Adrenal gland (tissue), 9 donors: ENCODE measurements at regions not wholly inside any gene's neighbourhood (a gene's known extent, or its start where the extent isn't known, plus 50 kb on each side); places are given as distances from the start of the nearest gene placed in this dataset.

Experiments
- DNase-seq, 7 donors: peaks; one replicate each; pipeline ENCODE4 v3.0.0-alpha.2; 2019 to 2020
- H3K27ac ChIP-seq, 5 donors: fragments of 200-600 bp; sonication (generic) in 4 of 5; 1 replicate in 3 of 5; 2 replicates in 2 of 5; pipeline versions ENCODE4 v1.5.1 to v1.8.0; 2016 to 2020; ENCODE audit warnings: mild to moderate bottlenecking in 1 of 5
- H3K27me3 ChIP-seq: fragments of 200-600 bp; 2 replicates; pipeline ENCODE4 v1.8.0; 2021
- H3K36me3 ChIP-seq, 2 donors: fragments of 200-600 bp; replicated peaks in 1 of 2; 1 replicate in 1 of 2; 2 replicates in 1 of 2; pipeline versions ENCODE4 v1.5.1 to v1.8.0; 2018 to 2022
- H3K4me1 ChIP-seq, 2 donors: fragments of 200-600 bp; replicated peaks in 1 of 2; 1 replicate in 1 of 2; 2 replicates in 1 of 2; pipeline versions ENCODE4 v1.5.1 to v1.8.0; 2018 to 2021
- H3K4me3 ChIP-seq, 4 donors: fragments of 200-600 bp; sonication (generic) in 3 of 4; one replicate each; pipeline ENCODE4 v1.5.1; 2016 to 2018
- H3K9me3 ChIP-seq, 3 donors: fragments of 200-600 bp; sonication (generic) in 1 of 3; replicated peaks in 1 of 3; 1 replicate in 2 of 3; 2 replicates in 1 of 3; pipeline versions ENCODE4 v1.5.1 to v1.8.0; 2016 to 2021
- POLR2A ChIP-seq, 2 donors: fragments of 450-650 bp; IDR thresholded peaks; one replicate each; pipeline ENCODE4 v1.6.1; 2017; ENCODE audit warnings: antibody characterized with exemption in 2 of 2, mild to moderate bottlenecking in 2 of 2, moderate library complexity in 1 of 2
- WGBS, 4 donors: extraction: QIAGEN DNeasy Blood & Tissue Kit in 2 of 4; methylation state at CpG; one replicate each; pipeline versions ENCODE4 v1.1.5 to v1.1.7; 2013 to 2017; 5-methylcytosine and 5-hydroxymethylcytosine counted together
- intact Hi-C, 2 donors: fragments of 100-400 bp; cut with DNase I; formaldehyde crosslinking; loops; one replicate each; pipeline versions ENCODE4 v1.14.1 to v1.15.0; 2022 to 2023
- TF ChIP-seq, protein P1 (sequence below), 6 experiments: fragments of 450-650 bp in 4 of 6; fragments of 200-600 bp in 2 of 6; sonication (generic) in 1 of 6; IDR thresholded peaks; 1 replicate in 5 of 6; 2 replicates in 1 of 6; pipeline versions ENCODE4 v1.5.1 to v1.8.0; 2016 to 2021; ENCODE audit warnings: antibody characterized with exemption in 6 of 6, mild to moderate bottlenecking in 2 of 6, moderate library complexity in 1 of 6
- donor health status: healthy with polysubstance abuse.
- donor health status: Bipolar disorder and iron deficiency.
- donor health status: DM: yes; HTN: yes; CAD: no.
- donor health status: DM: no; HTN: no; CAD: no.
- donor health status: DM: no; HTN: no; CAD: no.

GRCh38 chr16:66267292-66268014, 99.0 kb upstream of the CDH5 start:
- peak in 1 of 7 donors; percentile 43 for DNase-seq
- WGBS, 4 donors: 80 to 91% (median 83%) methylated on average over 6 to 10 of the region's 10 CpGs
- no peak overlapping the region for H3K4me3 ChIP-seq
- intact Hi-C loops: no loop called here
- peak overlapping the region in 1 of 5 donors; percentile 52 for H3K27ac ChIP-seq
- no peaks in the 10 kb centered on the region for H3K36me3 ChIP-seq
- TF ChIP-seq POLR2A (IDR thresholded peaks at IDR 0.05): no peak
- TF ChIP-seq, protein P1, sequence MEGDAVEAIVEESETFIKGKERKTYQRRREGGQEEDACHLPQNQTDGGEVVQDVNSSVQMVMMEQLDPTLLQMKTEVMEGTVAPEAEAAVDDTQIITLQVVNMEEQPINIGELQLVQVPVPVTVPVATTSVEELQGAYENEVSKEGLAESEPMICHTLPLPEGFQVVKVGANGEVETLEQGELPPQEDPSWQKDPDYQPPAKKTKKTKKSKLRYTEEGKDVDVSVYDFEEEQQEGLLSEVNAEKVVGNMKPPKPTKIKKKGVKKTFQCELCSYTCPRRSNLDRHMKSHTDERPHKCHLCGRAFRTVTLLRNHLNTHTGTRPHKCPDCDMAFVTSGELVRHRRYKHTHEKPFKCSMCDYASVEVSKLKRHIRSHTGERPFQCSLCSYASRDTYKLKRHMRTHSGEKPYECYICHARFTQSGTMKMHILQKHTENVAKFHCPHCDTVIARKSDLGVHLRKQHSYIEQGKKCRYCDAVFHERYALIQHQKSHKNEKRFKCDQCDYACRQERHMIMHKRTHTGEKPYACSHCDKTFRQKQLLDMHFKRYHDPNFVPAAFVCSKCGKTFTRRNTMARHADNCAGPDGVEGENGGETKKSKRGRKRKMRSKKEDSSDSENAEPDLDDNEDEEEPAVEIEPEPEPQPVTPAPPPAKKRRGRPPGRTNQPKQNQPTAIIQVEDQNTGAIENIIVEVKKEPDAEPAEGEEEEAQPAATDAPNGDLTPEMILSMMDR (IDR thresholded peaks at IDR 0.05): no peak
- peaks cover 0 to 16% of the 10 kb centered on the region in 2 donors for H3K4me1 ChIP-seq
- H3K9me3 ChIP-seq: no peaks in the 10 kb centered on the region
- H3K27me3 ChIP-seq: no peaks in the 10 kb centered on the region

DNA sequence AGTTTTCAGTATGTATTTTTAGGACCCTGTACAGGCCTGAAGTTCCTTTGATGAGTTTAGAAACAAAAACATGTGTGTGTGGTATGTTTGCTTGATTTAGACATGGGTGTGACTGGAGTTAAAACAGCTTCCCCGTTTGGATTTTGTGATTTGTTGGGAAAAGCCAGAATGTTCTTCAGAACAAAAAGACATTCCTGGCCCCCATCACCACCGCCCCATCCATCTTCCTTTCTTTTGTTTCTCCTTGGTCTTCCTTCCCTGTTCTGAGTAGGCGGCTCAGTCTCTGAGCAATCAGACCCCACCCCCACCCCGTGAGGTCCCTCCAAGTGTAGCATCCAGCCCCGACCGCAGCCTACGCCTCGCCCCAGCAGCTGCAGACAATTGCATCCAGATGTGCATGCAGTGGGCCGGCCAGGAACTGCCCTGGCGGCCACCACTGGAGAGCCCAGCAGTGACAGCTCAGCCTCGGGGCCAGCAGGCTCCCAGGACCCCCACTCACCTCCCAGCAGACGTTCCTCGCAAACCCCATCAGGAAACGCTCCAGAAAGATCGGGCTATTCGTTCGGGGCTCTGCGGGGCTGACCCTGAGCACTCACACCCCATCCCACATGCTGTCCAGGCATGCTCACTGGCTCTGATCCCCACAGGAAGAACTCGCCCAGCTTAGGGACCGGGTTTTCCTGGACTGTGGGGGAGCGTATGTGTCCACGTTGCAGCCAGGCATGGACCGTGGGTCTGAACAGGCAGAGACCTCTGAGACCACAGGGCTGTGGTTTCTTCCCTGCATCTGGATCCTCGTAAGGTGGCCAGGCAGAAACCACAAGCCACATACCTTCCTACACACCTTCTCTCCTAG, 99.8 kb upstream of the CDH5 start:
- intact Hi-C loops: no loop called here
- Histone ChIP-seq H3K9me3 (no peaks in the 10 kb centered on the region), H3K27ac (peak overlapping the region in 1 of 5 donors; percentile 52), H3K4me3 (no peak overlapping the region), H3K36me3 (no peaks in the 10 kb centered on the region), H3K4me1 (peaks cover 0 to 16% of the 10 kb centered on the region in 2 donors), H3K27me3 (no peaks in the 10 kb centered on the region)
- TF ChIP-seq, protein P1 (IDR thresholded peaks at IDR 0.05): no peak
- TF ChIP-seq POLR2A (IDR thresholded peaks at IDR 0.05): no peak
- WGBS, 4 donors: 52 to 62% (median 57%) methylated on average over 17 to 24 of the region's 24 CpGs
- DNase-seq: peak in 2 of 7 donors; percentile 30 to 48

DNA sequence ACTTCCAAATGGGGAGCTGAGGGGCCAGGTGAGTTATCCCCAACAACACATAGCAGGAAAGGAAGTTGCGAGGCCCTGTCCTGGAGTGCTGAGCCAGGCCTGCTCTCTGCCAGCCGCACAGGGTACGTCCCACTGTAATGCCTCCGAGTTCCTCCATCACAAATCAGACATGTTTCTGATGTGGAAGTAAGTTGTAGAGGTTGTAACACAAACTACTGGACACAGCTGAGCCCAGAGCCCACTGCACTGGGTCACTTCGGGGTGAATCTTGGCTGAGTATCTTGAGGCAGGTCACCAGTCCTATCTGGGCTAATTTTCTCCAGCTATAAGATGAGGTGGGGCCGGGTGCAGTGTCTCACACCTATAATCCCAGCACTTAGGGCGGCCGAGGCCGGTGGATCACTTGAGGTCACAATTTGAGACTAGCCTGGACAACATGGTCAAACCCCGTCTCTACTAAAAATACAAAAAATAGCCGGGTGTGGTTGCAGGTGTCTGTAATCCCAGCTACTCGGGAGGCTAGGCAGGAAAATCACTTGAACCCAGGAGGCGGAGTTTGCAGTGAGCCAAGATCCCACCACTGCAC, 100.8 kb upstream of the CDH5 start:
- no peaks in the 10 kb centered on the region for H3K9me3 ChIP-seq
- H3K27me3 ChIP-seq: no peaks in the 10 kb centered on the region
- intact Hi-C loops: no loop called here
- DNase-seq: peak in 1 of 7 donors; percentile 30
- H3K4me3 ChIP-seq: no peak overlapping the region
- 90 to 94% (median 91%) methylated on average over 11 to 13 of the region's 13 CpGs for WGBS, 4 donors
- TF ChIP-seq, protein P1 (IDR thresholded peaks at IDR 0.05): no peak
- no peak for TF ChIP-seq POLR2A (IDR thresholded peaks at IDR 0.05)
- H3K36me3 ChIP-seq: no peaks in the 10 kb centered on the region
- H3K27ac ChIP-seq: peak overlapping the region in 1 of 5 donors; percentile 51
- peaks cover 0 to 14% of the 10 kb centered on the region in 2 donors for H3K4me1 ChIP-seq

DNA sequence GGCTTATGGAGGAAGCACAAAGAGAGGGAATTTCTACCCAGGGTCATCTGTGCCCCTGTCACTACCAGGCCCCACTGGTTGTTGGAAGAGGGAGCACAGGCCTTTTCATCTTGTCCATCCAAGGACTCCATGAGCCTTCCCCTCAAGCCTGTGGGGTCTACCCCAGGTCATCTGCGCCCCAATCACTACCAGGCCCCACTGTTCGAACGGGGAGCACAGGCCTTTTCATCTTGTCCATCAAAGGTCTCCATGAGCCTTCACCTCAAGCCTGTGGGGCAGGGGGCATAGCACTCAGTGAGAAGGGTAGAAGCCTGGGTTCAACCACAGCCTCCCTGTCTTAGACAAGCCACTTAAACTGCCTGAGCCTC, 101.5 kb upstream of the CDH5 start:
- peak in 1 of 7 donors; percentile 29 for DNase-seq

More for the DNA sequence above, 101.5 kb upstream of the CDH5 start:
- Histone ChIP-seq H3K36me3 (no peaks in the 10 kb centered on the region), H3K27me3 (no peaks in the 10 kb centered on the region), H3K9me3 (no peaks in the 10 kb centered on the region), H3K4me1 (peaks cover 0 to 8% of the 10 kb centered on the region in 2 donors), H3K4me3 (no peak overlapping the region), H3K27ac (no peak overlapping the region)
- intact Hi-C loops: no loop called here
- 61 to 67% (median 64%) methylated on average over 3 of the region's 3 CpGs; no CpG with 5 or more reads in 1 of the 4 donors for WGBS, 4 donors
- TF ChIP-seq, protein P1 (IDR thresholded peaks at IDR 0.05): no peak
- TF ChIP-seq POLR2A (IDR thresholded peaks at IDR 0.05): no peak
